ENCODE measurements at regions not wholly inside any gene's neighbourhood (a gene's known extent, or its start where the extent isn't known, plus 50 kb on each side); places are given as distances from the start of the nearest gene placed in this dataset.

GRCh38 chr20:57877131-57877824 lies 167.5 kb upstream of the PMEPA1 start:
- Mint-ChIP-seq H3K27ac (no peak overlapping the region), H3K4me1 (ENCODE audit: low read depth) (no peaks in the 10 kb centered on the region), H3K4me3 (no peak overlapping the region), H3K27me3 (no peaks in the 10 kb centered on the region), H3K36me3 (ENCODE audit: low read depth) (no peaks in the 10 kb centered on the region), H3K9me3 (no peaks in the 10 kb centered on the region)

GRCh38 chr20:57876163-57876562 lies 166.3 kb upstream of the PMEPA1 start:
- Mint-ChIP-seq H3K4me1 (ENCODE audit: low read depth) (no peaks in the 10 kb centered on the region), H3K4me3 (no peak overlapping the region), H3K36me3 (ENCODE audit: low read depth) (no peaks in the 10 kb centered on the region), H3K9me3 (no peaks in the 10 kb centered on the region), H3K27me3 (no peaks in the 10 kb centered on the region), H3K27ac (no peak overlapping the region)

GRCh38 chr20:57874141-57874540 lies 164.3 kb upstream of the PMEPA1 start:
- no peaks in the 10 kb centered on the region for H3K36me3 Mint-ChIP-seq (ENCODE audit: low read depth)
- H3K4me3 Mint-ChIP-seq, result no peak overlapping the region
- no peaks in the 10 kb centered on the region for H3K4me1 Mint-ChIP-seq (ENCODE audit: low read depth)
- H3K27ac Mint-ChIP-seq, result no peak overlapping the region
- H3K27me3 Mint-ChIP-seq, result peaks cover 4% of the 10 kb centered on the region
- H3K9me3 Mint-ChIP-seq, result no peaks in the 10 kb centered on the region

- Mint-ChIP-seq H3K36me3 (ENCODE audit: low read depth) (no peaks in the 10 kb centered on the region), H3K9me3 (no peaks in the 10 kb centered on the region), H3K27me3 (peaks cover 4% of the 10 kb centered on the region)
Measured at GRCh38 chr20:57872816-57873409, 163.1 kb upstream of the PMEPA1 start.

GRCh38 chr20:57871237-57871632 lies 161.4 kb upstream of the PMEPA1 start:
- no peak overlapping the region for H3K27ac Mint-ChIP-seq
- H3K27me3 Mint-ChIP-seq, result peaks cover 16% of the 10 kb centered on the region

More at GRCh38 chr20:57872816-57873409, 163.1 kb upstream of the PMEPA1 start:
- Mint-ChIP-seq H3K27ac (no peak overlapping the region), H3K4me3 (no peak overlapping the region), H3K4me1 (ENCODE audit: low read depth) (no peaks in the 10 kb centered on the region)

GRCh38 chr20:57870597-57871236 lies 160.9 kb upstream of the PMEPA1 start:
- Mint-ChIP-seq H3K9me3 (no peaks in the 10 kb centered on the region), H3K27me3 (peaks cover 21% of the 10 kb centered on the region), H3K4me3 (no peak overlapping the region), H3K36me3 (ENCODE audit: low read depth) (no peaks in the 10 kb centered on the region), H3K27ac (no peak overlapping the region), H3K4me1 (ENCODE audit: low read depth) (peaks cover 7% of the 10 kb centered on the region)

More at GRCh38 chr20:57871237-57871632, 161.4 kb upstream of the PMEPA1 start:
- Mint-ChIP-seq H3K36me3 (ENCODE audit: low read depth) (no peaks in the 10 kb centered on the region), H3K9me3 (no peaks in the 10 kb centered on the region), H3K4me1 (ENCODE audit: low read depth) (peaks cover 2% of the 10 kb centered on the region), H3K4me3 (no peak overlapping the region)

GRCh38 chr20:57869951-57870315 lies 160.1 kb upstream of the PMEPA1 start:
- peaks cover 13% of the 10 kb centered on the region for H3K4me1 Mint-ChIP-seq (ENCODE audit: low read depth)
- no peak overlapping the region for H3K27ac Mint-ChIP-seq
- peaks cover 26% of the 10 kb centered on the region for H3K27me3 Mint-ChIP-seq
- no peak overlapping the region for H3K4me3 Mint-ChIP-seq
- H3K36me3 Mint-ChIP-seq (ENCODE audit: low read depth), result no peaks in the 10 kb centered on the region
- H3K9me3 Mint-ChIP-seq, result no peaks in the 10 kb centered on the region

GRCh38 chr20:57869291-57869950 lies 159.6 kb upstream of the PMEPA1 start:
- peaks cover 13% of the 10 kb centered on the region for H3K4me1 Mint-ChIP-seq (ENCODE audit: low read depth)
- H3K36me3 Mint-ChIP-seq (ENCODE audit: low read depth), result no peaks in the 10 kb centered on the region
- no peak overlapping the region for H3K27ac Mint-ChIP-seq
- H3K9me3 Mint-ChIP-seq, result no peaks in the 10 kb centered on the region
- peaks cover 26% of the 10 kb centered on the region for H3K27me3 Mint-ChIP-seq
- no peak overlapping the region for H3K4me3 Mint-ChIP-seq

GRCh38 chr20:57868310-57868709 lies 158.5 kb upstream of the PMEPA1 start:
- Mint-ChIP-seq H3K36me3 (ENCODE audit: low read depth) (no peaks in the 10 kb centered on the region), H3K4me3 (no peak overlapping the region), H3K9me3 (no peaks in the 10 kb centered on the region), H3K27me3 (peaks cover 26% of the 10 kb centered on the region), H3K27ac (no peak overlapping the region), H3K4me1 (ENCODE audit: low read depth) (peaks cover 13% of the 10 kb centered on the region)

- H3K36me3 Mint-ChIP-seq (ENCODE audit: low read depth), result no peaks in the 10 kb centered on the region
- H3K27ac Mint-ChIP-seq, result no peak overlapping the region
- H3K9me3 Mint-ChIP-seq, result no peaks in the 10 kb centered on the region
- no peak overlapping the region for H3K4me3 Mint-ChIP-seq
- peaks cover 26% of the 10 kb centered on the region for H3K27me3 Mint-ChIP-seq
- H3K4me1 Mint-ChIP-seq (ENCODE audit: low read depth), result peaks cover 13% of the 10 kb centered on the region
Measured at GRCh38 chr20:57867807-57868206, 158.0 kb upstream of the PMEPA1 start.

GRCh38 chr20:57867181-57867803 lies 157.5 kb upstream of the PMEPA1 start:
- peaks cover 13% of the 10 kb centered on the region for H3K4me1 Mint-ChIP-seq (ENCODE audit: low read depth)

GRCh38 chr20:57866250-57867106 lies 156.7 kb upstream of the PMEPA1 start:
- Mint-ChIP-seq H3K4me1 (ENCODE audit: low read depth) (peaks cover 13% of the 10 kb centered on the region), H3K27ac (no peak overlapping the region), H3K36me3 (ENCODE audit: low read depth) (no peaks in the 10 kb centered on the region), H3K9me3 (no peaks in the 10 kb centered on the region), H3K4me3 (no peak overlapping the region), H3K27me3 (peaks cover 26% of the 10 kb centered on the region)

More at GRCh38 chr20:57867181-57867803, 157.5 kb upstream of the PMEPA1 start:
- H3K9me3 Mint-ChIP-seq, result no peaks in the 10 kb centered on the region
- peaks cover 26% of the 10 kb centered on the region for H3K27me3 Mint-ChIP-seq
- no peak overlapping the region for H3K27ac Mint-ChIP-seq
- H3K4me3 Mint-ChIP-seq, result no peak overlapping the region
- no peaks in the 10 kb centered on the region for H3K36me3 Mint-ChIP-seq (ENCODE audit: low read depth)

GRCh38 chr20:57865266-57865665 lies 155.5 kb upstream of the PMEPA1 start:
- Mint-ChIP-seq H3K4me3 (no peak overlapping the region), H3K4me1 (ENCODE audit: low read depth) (peaks cover 13% of the 10 kb centered on the region)

GRCh38 chr20:57860576-57860975 lies 150.8 kb upstream of the PMEPA1 start:
- peaks cover 24% of the 10 kb centered on the region for H3K4me1 Mint-ChIP-seq (ENCODE audit: low read depth)
- peaks cover 9% of the 10 kb centered on the region for H3K27me3 Mint-ChIP-seq
- no peaks in the 10 kb centered on the region for H3K36me3 Mint-ChIP-seq (ENCODE audit: low read depth)
- H3K27ac Mint-ChIP-seq, result no peak overlapping the region
- H3K4me3 Mint-ChIP-seq, result no peak overlapping the region
- H3K9me3 Mint-ChIP-seq, result no peaks in the 10 kb centered on the region

More at GRCh38 chr20:57865266-57865665, 155.5 kb upstream of the PMEPA1 start:
- Mint-ChIP-seq H3K27me3 (peaks cover 26% of the 10 kb centered on the region), H3K9me3 (no peaks in the 10 kb centered on the region), H3K36me3 (ENCODE audit: low read depth) (no peaks in the 10 kb centered on the region), H3K27ac (no peak overlapping the region)
